OCI-LY1 (cell line): ENCODE measurements at regions not wholly inside any gene's neighbourhood (a gene's known extent, or its start where the extent isn't known, plus 50 kb on each side); places are given as distances from the start of the nearest gene placed in this dataset.

Experiments used
- H2AFZ ChIP-seq: fragments of 200-600 bp; sonication (generic), shearing (Covaris generic); 2 replicates; pipeline ENCODE4 v1.6.0; 2014; ENCODE audit warnings: antibody characterized with exemption, mild to moderate bottlenecking, low read length
- H3F3A ChIP-seq: fragments of 200-600 bp; sonication (generic), shearing (Covaris generic); 2 replicates; pipeline ENCODE4 v1.6.0; 2014; ENCODE audit warnings: mild to moderate bottlenecking, antibody characterized with exemption, low read length, moderate library complexity; ENCODE audit not compliant: insufficient read depth
- H3K27ac ChIP-seq: fragments of 200-600 bp; sonication (generic); 2 replicates; pipeline ENCODE4 v1.5.1; 2014; ENCODE audit warnings: low read length, mixed run types, mild to moderate bottlenecking, low read depth; ENCODE audit not compliant: poor library complexity, severe bottlenecking
- H3K27me3 ChIP-seq: fragments of 200-600 bp; sonication (generic); 2 replicates; pipeline ENCODE4 v1.6.0; 2014; ENCODE audit warnings: antibody characterized with exemption, mild to moderate bottlenecking, low read length, moderate library complexity; ENCODE audit not compliant: insufficient read depth
- H3K36me3 ChIP-seq: fragments of 200-600 bp; sonication (generic); 2 replicates; pipeline ENCODE4 v1.6.1; 2014; ENCODE audit warnings: mild to moderate bottlenecking, antibody characterized with exemption, low read length, moderate library complexity, mixed read lengths; ENCODE audit not compliant: insufficient read depth
- H3K4me1 ChIP-seq: fragments of 200-600 bp; sonication (generic); 2 replicates; pipeline ENCODE4 v1.5.1; 2014; ENCODE audit warnings: mild to moderate bottlenecking, low read length, moderate library complexity; ENCODE audit not compliant: insufficient read depth, severe bottlenecking
- H3K4me2 ChIP-seq: fragments of 200-600 bp; sonication (generic), shearing (Covaris generic); 2 replicates; pipeline ENCODE4 v1.6.1; 2014; ENCODE audit warnings: low read length
- H3K4me3 ChIP-seq: fragments of 200-600 bp; sonication (generic); 2 replicates; pipeline ENCODE4 v1.5.1; 2014; ENCODE audit warnings: low read length, low read depth, mild to moderate bottlenecking, mixed read lengths; ENCODE audit not compliant: poor library complexity, severe bottlenecking
- H3K79me2 ChIP-seq: fragments of 200-600 bp; shearing (Covaris generic); 2 replicates; pipeline ENCODE4 v1.6.1; 2016; ENCODE audit warnings: mixed run types, low read length, mixed read lengths; ENCODE audit not compliant: insufficient read depth
- H3K9ac ChIP-seq: fragments of 200-600 bp; sonication (generic), shearing (Covaris generic); 2 replicates; pipeline ENCODE4 v1.6.1; 2014; ENCODE audit warnings: mild to moderate bottlenecking, low read length, mixed read lengths
- H3K9me2 ChIP-seq: fragments of 200-600 bp; sonication (generic), shearing (Covaris generic); 2 replicates; pipeline ENCODE4 v1.6.1; 2014; ENCODE audit warnings: low read depth, mild to moderate bottlenecking, low read length, mixed read lengths
- H3K9me3 ChIP-seq: fragments of 200-600 bp; shearing (Covaris generic); 2 replicates; pipeline ENCODE4 v1.6.1; 2014; ENCODE audit warnings: low read length, mixed read lengths
- H4K20me1 ChIP-seq: fragments of 200-600 bp; sonication (generic), shearing (Covaris generic); 2 replicates; pipeline ENCODE4 v1.6.0; 2016; ENCODE audit warnings: mild to moderate bottlenecking, low read length; ENCODE audit not compliant: insufficient read depth
- CTCF ChIP-seq: fragments of 200-600 bp; sonication (generic), shearing (Covaris generic); IDR thresholded peaks from 2 replicates; pipeline ENCODE4 v1.5.1; 2017; ENCODE audit warnings: mild to moderate bottlenecking, antibody characterized with exemption, low read length, moderate library complexity, mixed read lengths
- EZH2 ChIP-seq: fragments of 200-600 bp; sonication (generic), shearing (Covaris generic); IDR thresholded peaks from 2 replicates; pipeline ENCODE4 v1.8.0; 2017; ENCODE audit warnings: borderline replicate concordance, mixed run types, mild to moderate bottlenecking, antibody characterized with exemption, low read length, moderate library complexity, mixed read lengths

GRCh38 chr2:122366427-122366826 lies 611.0 kb downstream of the TSN start:
- Histone ChIP-seq H3K9ac (no peak overlapping the region), H3K79me2 (no peaks in the 10 kb centered on the region), H3F3A (no peaks in the 10 kb centered on the region), H4K20me1 (no peaks in the 10 kb centered on the region), H2AFZ (no peak overlapping the region), H3K27me3 (no peaks in the 10 kb centered on the region), H3K4me1 (no peaks in the 10 kb centered on the region), H3K36me3 (no peaks in the 10 kb centered on the region), H3K9me2 (no peaks in the 10 kb centered on the region), H3K4me2 (no peak overlapping the region), H3K27ac (no peak overlapping the region), H3K9me3 (no peaks in the 10 kb centered on the region), H3K4me3 (no peak overlapping the region)
- no peak for TF ChIP-seq EZH2

GRCh38 chr2:122366969-122367645 lies 611.7 kb downstream of the TSN start:
- Histone ChIP-seq H3K4me3 (no peak overlapping the region), H3K4me2 (no peak overlapping the region), H2AFZ (no peak overlapping the region), H3K9ac (no peak overlapping the region), H3K27me3 (no peaks in the 10 kb centered on the region), H3K27ac (no peak overlapping the region), H3F3A (no peaks in the 10 kb centered on the region), H4K20me1 (no peaks in the 10 kb centered on the region), H3K9me3 (no peaks in the 10 kb centered on the region), H3K4me1 (no peaks in the 10 kb centered on the region), H3K36me3 (no peaks in the 10 kb centered on the region), H3K79me2 (no peaks in the 10 kb centered on the region), H3K9me2 (no peaks in the 10 kb centered on the region)
- TF ChIP-seq CTCF: no peak

- Histone ChIP-seq H3K4me3 (no peak overlapping the region), H3K9me2 (no peaks in the 10 kb centered on the region), H3F3A (no peaks in the 10 kb centered on the region)
These were observed 612.2 kb downstream of the TSN start for GRCh38 chr2:122367646-122368010.

More at GRCh38 chr2:122367646-122368010, 612.2 kb downstream of the TSN start:
- Histone ChIP-seq H3K9ac (no peak overlapping the region), H3K9me3 (no peaks in the 10 kb centered on the region), H3K27me3 (no peaks in the 10 kb centered on the region), H3K4me2 (no peak overlapping the region), H3K27ac (no peak overlapping the region), H3K79me2 (no peaks in the 10 kb centered on the region), H4K20me1 (no peaks in the 10 kb centered on the region), H2AFZ (no peak overlapping the region), H3K36me3 (no peaks in the 10 kb centered on the region), H3K4me1 (no peaks in the 10 kb centered on the region)
- TF ChIP-seq EZH2 (no peak), CTCF (no peak)
